HG03135 (cell line): ENCODE measurements at regions not wholly inside any gene's neighbourhood (a gene's known extent, or its start where the extent isn't known, plus 50 kb on each side); places are given as distances from the start of the nearest gene placed in this dataset.
A peak's percentile ranks its signal among the peaks of the same experiment; 100 is the strongest.

ENCODE experiments used
- ATAC-seq: cut with Tn5 transposase; IDR thresholded peaks from one replicate; pipeline ENCODE4 v1.9.1; 2021; ENCODE audit warnings: mild to moderate bottlenecking, moderate library complexity; ENCODE audit not compliant: unreplicated experiment

DNA sequence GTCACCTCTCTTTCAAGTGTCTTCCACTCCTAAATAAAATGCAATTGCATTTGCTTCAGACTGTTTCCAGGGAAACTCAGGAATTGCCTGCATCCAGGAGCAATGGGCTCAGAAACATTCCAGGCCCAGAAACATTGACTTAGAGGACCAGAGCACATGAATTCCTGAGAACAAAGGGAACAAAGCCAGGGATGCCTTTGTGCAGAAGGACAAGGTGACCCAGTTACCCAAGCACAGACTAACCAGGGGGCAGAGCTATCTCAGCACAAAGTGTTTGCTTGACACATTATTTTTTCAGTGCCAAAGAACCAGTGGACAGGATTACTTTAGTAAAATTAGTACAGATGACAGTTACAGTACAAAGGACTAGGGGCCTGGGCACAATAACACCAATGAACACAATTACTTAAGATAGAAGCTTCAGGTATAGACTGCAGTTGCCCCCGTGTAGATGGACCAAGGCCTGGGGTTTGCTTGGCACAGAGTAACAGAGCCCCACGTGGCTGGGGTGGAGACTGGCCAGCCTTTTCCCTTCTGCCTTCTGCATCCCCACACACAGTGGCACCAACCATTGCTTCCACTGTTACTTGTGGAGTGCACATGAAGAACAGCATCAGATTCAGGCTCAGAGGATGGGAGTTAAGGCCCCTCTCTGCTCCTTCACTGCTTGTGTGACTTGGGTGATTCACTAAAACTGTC is 500.8 kb downstream of the INSC start:
- no peak for ATAC-seq

DNA sequence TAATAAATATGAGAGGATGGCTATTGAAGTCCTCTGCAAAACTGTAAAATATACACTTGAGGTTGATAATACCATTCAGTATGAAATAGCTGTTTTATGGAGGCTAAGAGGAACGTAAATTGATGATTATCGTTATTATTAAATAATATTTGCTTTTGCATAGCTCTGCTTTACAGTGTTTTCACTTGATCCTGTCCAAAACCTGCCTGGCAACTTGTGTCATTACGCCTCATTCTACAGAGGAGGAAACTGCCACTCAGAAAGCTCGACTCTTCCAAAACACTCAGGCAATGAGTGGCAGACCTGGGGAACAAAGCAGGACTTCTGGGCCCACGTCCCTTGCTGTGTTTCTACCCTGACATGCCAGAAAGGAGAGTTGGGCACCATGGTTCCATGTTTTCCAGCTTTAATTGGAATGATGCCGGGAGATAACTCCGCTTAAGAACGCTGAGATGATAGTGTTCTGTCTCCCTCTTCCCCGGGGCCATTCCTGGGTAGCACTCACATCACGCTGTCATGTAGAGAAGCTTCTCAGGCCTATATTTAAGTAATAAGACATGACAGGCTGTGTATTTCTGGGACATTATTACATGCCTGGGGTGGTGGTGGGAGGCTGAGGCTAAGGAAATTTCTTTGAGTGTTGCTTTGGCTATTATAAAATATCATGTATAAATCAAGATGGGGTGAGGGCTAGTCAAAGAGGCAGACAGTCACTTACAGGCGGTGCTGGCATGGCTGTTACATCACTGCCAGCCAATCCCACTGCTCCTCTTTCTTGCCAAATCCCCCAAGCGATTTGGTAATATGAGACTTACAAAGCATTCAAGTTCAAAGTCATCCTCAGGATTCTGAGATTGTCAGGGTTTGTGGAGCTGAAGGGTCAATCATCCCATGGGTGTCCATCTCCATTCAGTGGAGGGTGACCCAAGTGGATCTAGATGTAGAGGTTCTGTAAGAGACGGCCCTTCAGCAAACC is 501.7 kb downstream of the INSC start:
- ATAC-seq: no peak

DNA sequence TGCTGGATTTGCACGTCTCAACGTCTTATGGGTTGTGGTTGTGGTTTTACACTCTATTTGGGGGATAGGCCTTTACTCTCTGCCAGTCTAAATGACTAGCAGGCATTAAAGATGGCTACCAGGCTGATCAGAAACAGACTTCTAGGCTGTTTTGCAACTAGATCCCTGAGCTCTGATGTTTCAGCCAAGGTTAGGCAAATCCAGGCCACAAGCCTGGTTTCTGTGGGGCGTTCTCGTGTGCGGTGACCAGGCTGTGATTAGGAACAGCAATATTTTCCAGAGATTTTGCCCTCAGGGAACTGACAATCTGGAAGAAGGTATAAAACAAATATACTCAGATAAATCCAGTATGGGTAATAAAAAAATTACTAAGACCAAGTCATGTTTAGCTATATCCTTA is 502.4 kb downstream of the INSC start:
- ATAC-seq: no peak

GRCh38 chr11:15618583-15619032 is 503.9 kb downstream of the INSC start:
- ATAC-seq: no peak

GRCh38 chr11:15621565-15621964 is 506.8 kb downstream of the INSC start:
- ATAC-seq: no peak

GRCh38 chr11:15622231-15622890 is 507.6 kb downstream of the INSC start:
- no peak for ATAC-seq

GRCh38 chr11:15624701-15625100 is 510.0 kb downstream of the INSC start:
- ATAC-seq: no peak

DNA sequence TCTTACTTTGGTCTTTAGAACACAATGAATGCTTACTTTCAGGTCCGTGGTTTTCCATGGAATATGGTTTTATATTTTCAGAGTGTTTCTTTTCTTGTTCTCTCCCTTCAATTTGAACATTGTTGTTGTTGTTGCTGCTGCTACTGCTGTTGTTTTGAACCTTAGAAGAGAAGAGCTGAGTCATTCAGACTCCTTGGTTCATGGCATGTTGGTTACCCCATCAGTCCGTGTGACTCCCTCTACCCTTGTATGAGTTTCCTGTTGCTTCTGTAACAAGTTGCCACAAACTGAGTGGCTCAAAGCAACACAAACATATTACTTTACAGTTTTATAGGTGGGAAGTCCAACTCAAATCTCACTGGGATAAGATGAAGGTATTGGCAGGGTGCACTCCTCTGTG is 511.0 kb downstream of the INSC start:
- ATAC-seq: no peak

DNA sequence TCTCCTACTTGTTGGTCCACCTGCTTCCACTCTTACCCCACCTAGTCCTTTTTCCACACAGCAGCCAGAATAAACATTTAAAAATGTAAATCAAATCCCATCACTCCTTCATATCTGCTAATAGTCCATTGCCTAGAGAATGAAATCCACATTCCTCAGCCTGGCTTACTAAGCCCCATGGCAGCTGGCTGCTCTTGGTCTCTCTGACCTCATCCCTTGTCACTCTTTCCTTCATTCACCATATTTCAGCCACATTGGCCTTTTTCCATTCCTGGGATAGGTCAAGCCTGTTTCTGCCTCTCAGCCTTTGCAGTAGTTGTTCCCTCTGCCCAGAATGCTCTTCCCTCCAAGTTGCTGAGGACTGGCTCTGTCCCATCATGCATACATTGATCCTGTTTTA is 512.8 kb downstream of the INSC start:
- ATAC-seq: no peak

DNA sequence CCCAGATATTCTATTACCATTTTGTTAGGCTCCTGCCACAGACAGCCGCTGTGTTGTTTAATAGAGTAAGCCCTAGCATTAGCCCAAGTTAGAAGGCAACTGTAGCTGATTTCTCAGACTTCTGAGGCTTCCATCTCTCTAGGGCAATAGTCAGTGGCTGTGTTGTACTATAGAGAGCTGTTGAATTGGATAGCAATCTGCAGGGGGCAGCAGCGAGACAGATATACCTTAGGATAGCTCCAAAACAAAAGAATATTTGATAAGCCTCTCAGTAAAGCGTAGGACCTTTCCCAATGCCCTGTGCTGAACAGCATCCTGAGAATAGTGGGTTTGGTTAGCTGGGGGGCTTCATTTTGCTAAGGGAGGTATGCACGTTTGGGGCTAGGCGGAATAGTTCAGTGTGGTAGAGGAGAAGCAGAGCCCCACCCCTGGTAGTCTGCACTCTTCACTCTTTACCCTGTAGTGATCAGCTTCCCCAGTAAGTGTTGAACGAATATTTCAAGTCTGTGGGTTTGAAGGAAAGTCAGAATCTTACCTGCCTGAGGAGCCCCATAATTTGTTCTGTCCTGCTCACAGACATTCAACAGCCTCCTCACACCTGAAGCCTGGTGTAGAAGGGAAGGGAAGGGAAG is 515.1 kb downstream of the INSC start:
- no peak for ATAC-seq

DNA sequence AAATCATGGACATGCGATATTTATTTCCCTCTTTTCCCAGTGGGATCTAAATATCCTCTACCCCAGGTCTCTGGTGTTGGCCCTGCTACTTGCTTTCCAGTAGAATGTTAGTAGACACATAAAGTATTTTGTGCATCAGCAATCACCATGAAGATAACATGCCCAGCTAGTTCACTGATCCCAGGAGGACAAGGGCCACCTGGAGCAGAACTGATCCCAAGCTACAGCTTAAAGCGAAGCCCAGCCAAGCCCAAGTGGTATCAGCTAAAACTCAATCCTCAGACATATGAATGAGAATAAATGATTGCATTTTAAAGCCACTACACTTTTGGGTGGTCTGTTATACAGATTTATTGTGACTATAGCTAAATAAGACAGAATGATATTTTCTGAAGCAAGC is 516.2 kb downstream of the INSC start:
- ATAC-seq: no peak

DNA sequence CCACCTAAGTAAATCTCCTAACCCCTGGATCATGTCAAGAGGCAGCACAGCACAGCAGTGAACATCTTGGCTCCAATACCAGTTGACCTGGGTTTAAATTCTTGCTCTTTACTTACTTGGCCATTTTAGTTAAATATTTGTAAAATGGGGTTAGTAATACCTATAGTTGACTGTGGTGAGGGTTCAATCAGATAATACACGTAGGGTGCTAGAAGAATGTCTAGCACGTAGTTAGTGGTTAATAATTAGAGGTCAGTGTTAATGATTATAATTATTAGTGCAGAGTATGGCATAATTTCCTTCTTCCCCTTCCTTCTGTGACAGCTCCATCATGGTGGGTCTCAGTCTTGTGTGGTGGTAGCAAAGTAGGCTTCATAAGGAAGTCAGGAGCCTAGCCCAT is 520.8 kb downstream of the INSC start:
- peak; percentile 63 for ATAC-seq

DNA sequence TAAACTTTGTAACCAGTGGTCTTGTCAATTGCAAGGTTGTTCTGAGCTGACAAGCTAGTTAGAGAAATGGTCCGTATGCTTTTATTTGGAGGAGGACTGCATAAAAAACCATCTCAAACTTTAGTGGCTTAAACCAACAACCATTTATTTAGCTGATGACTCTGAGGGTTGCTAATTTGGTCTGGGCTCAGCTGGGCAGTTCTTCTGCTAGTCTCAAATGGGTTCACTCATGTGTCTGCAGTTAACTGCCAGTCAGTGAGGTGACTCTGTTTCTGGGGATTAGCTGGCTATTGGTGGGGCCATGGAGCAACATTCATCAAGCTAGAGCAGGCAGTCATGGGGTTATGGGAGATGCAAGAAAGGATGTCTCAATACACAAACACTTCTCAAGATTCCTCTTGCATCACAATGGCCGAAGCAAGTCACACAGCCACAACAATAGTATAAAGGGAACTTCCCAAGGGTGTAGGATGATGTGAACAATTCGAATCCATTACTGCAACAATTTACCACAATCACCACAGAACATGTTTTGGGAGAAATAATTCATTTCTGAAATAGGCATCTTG is 521.9 kb downstream of the INSC start:
- ATAC-seq: no peak

GRCh38 chr11:15638386-15638787 is 523.7 kb downstream of the INSC start:
- no peak for ATAC-seq

GRCh38 chr11:15640318-15640717 is 525.6 kb downstream of the INSC start:
- no peak for ATAC-seq

GRCh38 chr11:15641271-15642045 is 526.7 kb downstream of the INSC start:
- ATAC-seq: peak; percentile 49

DNA sequence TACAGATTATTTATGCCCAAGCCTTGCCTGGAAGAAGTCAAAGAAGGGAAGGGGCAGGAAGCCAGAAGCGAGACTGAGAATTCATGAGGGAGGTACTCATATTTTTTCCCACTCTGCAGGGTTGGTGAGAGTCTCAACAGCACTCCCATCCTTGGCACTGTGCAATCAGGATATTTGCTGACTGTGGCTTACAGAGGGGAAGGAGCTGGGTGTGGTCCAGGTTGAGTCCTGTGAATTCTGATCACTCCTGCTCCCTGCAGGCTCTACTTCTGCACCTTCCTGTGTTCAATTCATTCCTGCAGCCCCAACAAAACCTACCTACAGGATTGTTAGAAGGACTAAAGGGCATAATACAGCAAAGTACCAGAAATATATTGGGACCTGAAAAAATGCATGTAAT is 530.5 kb downstream of the INSC start:
- no peak for ATAC-seq

GRCh38 chr11:15649371-15650104 is 534.8 kb downstream of the INSC start:
- peak; percentile 24 for ATAC-seq
